K562 (cell line): ENCODE measurements at regions not wholly inside any gene's neighbourhood (a gene's known extent, or its start where the extent isn't known, plus 50 kb on each side); places are given as distances from the start of the nearest gene placed in this dataset.

Experiments
- BCL6 ChIP-seq: fragments of 250-450 bp; sonication (Bioruptor Pico); IDR thresholded peaks from 2 replicates; pipeline ENCODE4 v1.4.0; 2020
- BHLHE40 ChIP-seq: IDR thresholded peaks from 2 replicates; pipeline ENCODE4 v1.6.1; 2011; ENCODE audit warnings: low read length, improper control_type of control experiment
- CTCF ChIP-seq, 3 experiments: IDR thresholded peaks in 2 of 3; conservative IDR thresholded peaks in 1 of 3; 2 replicates each; pipeline ENCODE4 v1.5.1; 2011 to 2012; ENCODE audit warnings: low read length in 3 of 3, mild to moderate bottlenecking in 3 of 3, control low read depth in 2 of 3, improper control_type of control experiment in 1 of 3, inconsistent platforms in 1 of 3, low read depth in 1 of 3, mixed read lengths in 1 of 3, moderate library complexity in 1 of 3; ENCODE audit not compliant: insufficient read depth in 2 of 3
- E2F6 ChIP-seq, 2 experiments: IDR thresholded peaks; 2 replicates each; pipeline ENCODE4 v1.6.1; 2011; ENCODE audit warnings: borderline replicate concordance in 1 of 2, control low read depth in 1 of 2, low read depth in 1 of 2, low read length in 1 of 2, mild to moderate bottlenecking in 1 of 2, mixed read lengths in 1 of 2, moderate library complexity in 1 of 2; ENCODE audit not compliant: insufficient read depth in 1 of 2, insufficient read length in 1 of 2, poor library complexity in 1 of 2, severe bottlenecking in 1 of 2; ENCODE audit errors: extremely low read depth in 1 of 2
- ELF2 ChIP-seq: fragments of 250-450 bp; sonication (Bioruptor Pico); IDR thresholded peaks from 2 replicates; pipeline ENCODE4 v1.5.0; 2021; ENCODE audit warnings: mild to moderate bottlenecking
- FOXK2 ChIP-seq, 2 experiments: fragments of 450-650 bp; IDR thresholded peaks in 1 of 2; conservative IDR thresholded peaks in 1 of 2; 2 replicates each; pipeline ENCODE4 v1.6.1; 2016; ENCODE audit warnings: low read depth in 2 of 2, mild to moderate bottlenecking in 1 of 2
- GABPA ChIP-seq: fragments of 200-800 bp; sonication (Bioruptor generic); conservative IDR thresholded peaks from 2 replicates; pipeline ENCODE4 v1.6.1; 2016; ENCODE audit warnings: low read depth, missing genetic modification characterization, missing compliant biosample characterization
- GATAD2A ChIP-seq: fragments of 450-650 bp; IDR thresholded peaks from 2 replicates; pipeline ENCODE4 v1.6.1; 2017
- HEY1 ChIP-seq: fragments of 250-450 bp; sonication (Bioruptor Pico); IDR thresholded peaks from 2 replicates; pipeline ENCODE4 v1.5.0; 2020; ENCODE audit warnings: mild to moderate bottlenecking, moderate library complexity, borderline replicate concordance
- MAFK ChIP-seq: IDR thresholded peaks from 2 replicates; pipeline ENCODE4 v1.6.1; 2011; ENCODE audit warnings: low read length, improper control_type of control experiment
- MTA1 ChIP-seq: fragments of 450-650 bp; IDR thresholded peaks from 2 replicates; pipeline ENCODE4 v1.6.1; 2017; ENCODE audit warnings: borderline replicate concordance
- NFRKB ChIP-seq: fragments of 450-650 bp; IDR thresholded peaks from 2 replicates; pipeline ENCODE4 v1.6.1; 2016; ENCODE audit warnings: low read depth
- STAT5B ChIP-seq: fragments of 250-450 bp; sonication (Bioruptor Pico); IDR thresholded peaks from 2 replicates; pipeline ENCODE4 v1.8.0; 2021; ENCODE audit warnings: mild to moderate bottlenecking, inconsistent platforms
- SUPT5H ChIP-seq: fragments of 450-650 bp; IDR thresholded peaks from 2 replicates; pipeline ENCODE4 v1.6.1; 2016
- TARDBP ChIP-seq: fragments of 450-650 bp; IDR thresholded peaks from 2 replicates; pipeline ENCODE4 v1.6.1; 2016
- THRA ChIP-seq: fragments of 450-650 bp; IDR thresholded peaks from 2 replicates; pipeline ENCODE4 v1.6.1; 2017; ENCODE audit warnings: mild to moderate bottlenecking, moderate library complexity
- WHSC1 ChIP-seq: IDR thresholded peaks from one replicate; pipeline ENCODE4 v1.6.1; 2012; ENCODE audit warnings: low read length, control low read depth, inconsistent platforms
- ZC3H11A ChIP-seq: IDR thresholded peaks from 2 replicates; pipeline ENCODE4 v1.6.1; 2012; ENCODE audit warnings: low read depth, low read length, improper control_type of control experiment
- ZC3H4 ChIP-seq: sonication (generic); formaldehyde crosslinking; IDR thresholded peaks from 2 replicates; pipeline ENCODE4 v1.9.0; 2021; ENCODE audit warnings: missing genetic modification reagents, borderline replicate concordance
- ZNF444 ChIP-seq: fragments of 250-450 bp; sonication (Bioruptor Pico); IDR thresholded peaks from 2 replicates; pipeline ENCODE4 v1.4.0; 2020; ENCODE audit warnings: mild to moderate bottlenecking, moderate library complexity
- ZNF551 ChIP-seq: fragments of 250-450 bp; sonication (Bioruptor Pico); IDR thresholded peaks from 2 replicates; pipeline ENCODE4 v1.5.0; 2021; ENCODE audit warnings: mild to moderate bottlenecking, moderate library complexity
- ZNF586 ChIP-seq: fragments of 450-650 bp; formaldehyde crosslinking; conservative IDR thresholded peaks from 2 replicates; pipeline ENCODE4 v1.4.0; 2020; ENCODE audit warnings: mild to moderate bottlenecking, moderate library complexity
- ZNF75A ChIP-seq: fragments of 450-650 bp; formaldehyde crosslinking; IDR thresholded peaks from 2 replicates; pipeline ENCODE4 v1.4.0; 2020; ENCODE audit warnings: mild to moderate bottlenecking
- ZNF76 ChIP-seq: fragments of 250-450 bp; sonication (Bioruptor Pico); IDR thresholded peaks from 2 replicates; pipeline ENCODE4 v1.4.0; 2020; ENCODE audit warnings: mild to moderate bottlenecking, moderate library complexity, borderline replicate concordance
- TF ChIP-seq, protein P1 (sequence below): fragments of 450-650 bp; conservative IDR thresholded peaks from 2 replicates; pipeline ENCODE4 v1.6.1; 2016; ENCODE audit warnings: missing genetic modification characterization, low read depth, mild to moderate bottlenecking, control low read depth, missing compliant biosample characterization
- TF ChIP-seq, protein P2 (sequence below): sonication (generic); formaldehyde crosslinking; IDR thresholded peaks from 2 replicates; pipeline ENCODE4 v1.9.0; 2022; ENCODE audit warnings: mild to moderate bottlenecking, missing genetic modification reagents

DNA sequence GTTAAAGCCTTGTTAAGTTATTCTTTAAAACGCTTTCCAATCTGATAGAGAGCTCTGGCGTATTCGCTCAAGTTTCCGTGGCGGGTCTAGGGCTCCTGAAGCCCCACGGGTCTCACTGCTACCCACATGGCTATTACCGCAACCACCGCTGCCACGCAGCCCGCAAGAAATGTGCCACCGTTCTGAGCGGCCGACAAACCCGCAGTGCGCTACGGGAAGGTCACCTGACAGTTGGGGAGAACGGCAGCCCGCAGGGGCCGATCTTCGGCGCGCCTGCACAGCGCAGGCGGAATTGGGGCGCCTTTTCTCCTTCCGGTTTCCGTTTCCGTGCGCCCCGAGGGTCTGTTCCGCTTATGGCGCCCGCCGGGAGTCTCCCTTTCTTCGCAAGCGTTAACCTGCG lies 76.6 kb upstream of the SNRPN start (continued):
- no peak for TF ChIP-seq ZNF76 (CRISPR knock-in tag)
- TF ChIP-seq ZNF586 (CRISPR knock-in tag): no peak
- no peak for TF ChIP-seq ZNF551 (CRISPR knock-in tag)
- TF ChIP-seq ZNF444 (CRISPR knock-in tag): no peak
- no peak for TF ChIP-seq ELF2 (CRISPR knock-in tag)
- TF ChIP-seq, protein P1, sequence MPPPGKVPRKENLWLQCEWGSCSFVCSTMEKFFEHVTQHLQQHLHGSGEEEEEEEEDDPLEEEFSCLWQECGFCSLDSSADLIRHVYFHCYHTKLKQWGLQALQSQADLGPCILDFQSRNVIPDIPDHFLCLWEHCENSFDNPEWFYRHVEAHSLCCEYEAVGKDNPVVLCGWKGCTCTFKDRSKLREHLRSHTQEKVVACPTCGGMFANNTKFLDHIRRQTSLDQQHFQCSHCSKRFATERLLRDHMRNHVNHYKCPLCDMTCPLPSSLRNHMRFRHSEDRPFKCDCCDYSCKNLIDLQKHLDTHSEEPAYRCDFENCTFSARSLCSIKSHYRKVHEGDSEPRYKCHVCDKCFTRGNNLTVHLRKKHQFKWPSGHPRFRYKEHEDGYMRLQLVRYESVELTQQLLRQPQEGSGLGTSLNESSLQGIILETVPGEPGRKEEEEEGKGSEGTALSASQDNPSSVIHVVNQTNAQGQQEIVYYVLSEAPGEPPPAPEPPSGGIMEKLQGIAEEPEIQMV (tag): no peak
- no peak for TF ChIP-seq STAT5B
- TF ChIP-seq, protein P2, sequence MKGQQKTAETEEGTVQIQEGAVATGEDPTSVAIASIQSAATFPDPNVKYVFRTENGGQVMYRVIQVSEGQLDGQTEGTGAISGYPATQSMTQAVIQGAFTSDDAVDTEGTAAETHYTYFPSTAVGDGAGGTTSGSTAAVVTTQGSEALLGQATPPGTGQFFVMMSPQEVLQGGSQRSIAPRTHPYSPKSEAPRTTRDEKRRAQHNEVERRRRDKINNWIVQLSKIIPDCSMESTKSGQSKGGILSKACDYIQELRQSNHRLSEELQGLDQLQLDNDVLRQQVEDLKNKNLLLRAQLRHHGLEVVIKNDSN (CRISPR knock-in tag): 0 out of 2 replicates have a peak, but pooled peaks have one; percentile 37
- TF ChIP-seq ZNF75A (CRISPR knock-in tag): no peak
- no peak for TF ChIP-seq E2F6 (IDR thresholded peaks at IDR 0.05; ENCODE audit: borderline replicate concordance in 1 of 2, extremely low read depth in 1 of 2, insufficient read depth in 1 of 2, insufficient read length in 1 of 2, low read depth in 1 of 2, low read length in 1 of 2, poor library complexity in 1 of 2, severe bottlenecking in 1 of 2)
- no peak for TF ChIP-seq NFRKB
- no peak for TF ChIP-seq BHLHE40
- TF ChIP-seq BCL6 (CRISPR knock-in tag): no peak
- TF ChIP-seq MAFK: no peak
- no peak for TF ChIP-seq HEY1
- TF ChIP-seq ZC3H4 (CRISPR knock-in tag): no peak
- TF ChIP-seq ZC3H11A: no peak
- TF ChIP-seq SUPT5H: no peak
- no peak for TF ChIP-seq THRA
- no peak for TF ChIP-seq CTCF (IDR thresholded peaks at IDR 0.05 in 2 of 3, conservative IDR thresholded peaks at IDR 0.05 in 1 of 3; ENCODE audit: insufficient read depth in 2 of 3, low read depth in 1 of 3, low read length in 3 of 3)
- no peak for TF ChIP-seq FOXK2 (conservative IDR thresholded peaks at IDR 0.05 in 1 of 2, IDR thresholded peaks at IDR 0.05 in 1 of 2; ENCODE audit: low read depth in 2 of 2)
- no peak for TF ChIP-seq MTA1
- TF ChIP-seq WHSC1: no peak
- TF ChIP-seq GABPA (tag): peak; percentile 88
- no peak for TF ChIP-seq GATAD2A
- no peak for TF ChIP-seq TARDBP
